Activated T-cell treated with anti-CD3 and anti-CD28 coated beads, Interleukin-2, amount 50 U/mL, for 72 hours (primary cell): ENCODE measurements at regions not wholly inside any gene's neighbourhood (a gene's known extent, or its start where the extent isn't known, plus 50 kb on each side); places are given as distances from the start of the nearest gene placed in this dataset.
"Not testable (repeated sequence)": the region's sequence is repeated elsewhere in the genome, so short reads cannot be mapped to it uniquely, and the experiment has no call there.

Experiments used
- ATAC-seq, 2 donors: fragments of 150-1000 bp; cut with Tn5 transposase; replicated peaks in 1 of 2; 2 replicates each; pipeline ENCODE4 v1.10.0; 2021; ENCODE audit warnings: moderate library complexity in 2 of 2, mild to moderate bottlenecking in 1 of 2
- DNase-seq, 2 donors: peaks; one replicate each; pipeline ENCODE4 v3.0.0; 2021 to 2022; ENCODE audit warnings: mixed read lengths in 1 of 2
- H3K27ac Mint-ChIP-seq: one replicate; pipeline ENCODE4 v1.8.0; 2022; ENCODE audit warnings: mild to moderate bottlenecking, moderate library complexity, mixed read lengths
- H3K27me3 Mint-ChIP-seq: one replicate; pipeline ENCODE4 v1.8.0; 2022; ENCODE audit warnings: low read depth, mixed read lengths
- H3K36me3 Mint-ChIP-seq, 2 donors: one replicate each; pipeline ENCODE4 v1.8.0; 2022; ENCODE audit warnings: mixed read lengths in 2 of 2, mild to moderate bottlenecking in 1 of 2; ENCODE audit not compliant: insufficient read depth in 2 of 2
- H3K4me1 Mint-ChIP-seq: one replicate; pipeline ENCODE4 v1.8.0; 2022; ENCODE audit warnings: low read depth, mixed read lengths
- H3K4me3 Mint-ChIP-seq, 2 donors: one replicate each; pipeline ENCODE4 v1.8.0; 2022; ENCODE audit warnings: mild to moderate bottlenecking in 2 of 2, mixed read lengths in 2 of 2, moderate library complexity in 2 of 2
- H3K9me3 Mint-ChIP-seq, 2 donors: one replicate each; pipeline ENCODE4 v1.8.0; 2022; ENCODE audit warnings: mixed read lengths in 2 of 2

GRCh38 chr17:21578783-21579182 lies 113.5 kb upstream of the KCNJ18 start:
- not testable (repeated sequence) for H3K4me1 Mint-ChIP-seq, H3K27me3 Mint-ChIP-seq, H3K27ac Mint-ChIP-seq, H3K4me3 Mint-ChIP-seq, H3K36me3 Mint-ChIP-seq, DNase-seq, H3K9me3 Mint-ChIP-seq, ATAC-seq

- H3K9me3 Mint-ChIP-seq: no peaks in the 10 kb centered on the region
These were observed 99.5 kb upstream of the KCNJ18 start for GRCh38 chr17:21592774-21593173.

GRCh38 chr17:21593452-21594105 lies 98.7 kb upstream of the KCNJ18 start:
- peaks cover 22% of the 10 kb centered on the region for H3K27me3 Mint-ChIP-seq
- H3K9me3 Mint-ChIP-seq, H3K4me3 Mint-ChIP-seq, DNase-seq, H3K27ac Mint-ChIP-seq, ATAC-seq, H3K36me3 Mint-ChIP-seq, H3K4me1 Mint-ChIP-seq: not testable (repeated sequence)

More at GRCh38 chr17:21592774-21593173, 99.5 kb upstream of the KCNJ18 start:
- peaks cover 23% of the 10 kb centered on the region for H3K27me3 Mint-ChIP-seq
- ATAC-seq (no peak), DNase-seq (no peak)
- H3K27ac Mint-ChIP-seq: no peak overlapping the region
- H3K4me1 Mint-ChIP-seq: no peaks in the 10 kb centered on the region
- no peak overlapping the region for H3K4me3 Mint-ChIP-seq
- no peaks in the 10 kb centered on the region for H3K36me3 Mint-ChIP-seq

- Mint-ChIP-seq H3K4me1 (no peaks in the 10 kb centered on the region), H3K9me3 (no peaks in the 10 kb centered on the region), H3K4me3 (no peak overlapping the region), H3K36me3 (no peaks in the 10 kb centered on the region), H3K27ac (no peak overlapping the region), H3K27me3 (peaks cover 22% of the 10 kb centered on the region)
- ATAC-seq (no peak), DNase-seq (no peak)
These were observed 97.2 kb upstream of the KCNJ18 start for GRCh38 chr17:21595086-21595485.

GRCh38 chr17:21602176-21602575 lies 90.1 kb upstream of the KCNJ18 start:
- H3K4me3 Mint-ChIP-seq: no peak overlapping the region
- no peak for ATAC-seq

GRCh38 chr17:21603292-21603691 lies 89.0 kb upstream of the KCNJ18 start:
- H3K36me3 Mint-ChIP-seq, ATAC-seq, H3K27ac Mint-ChIP-seq: not testable (repeated sequence)

More at GRCh38 chr17:21602176-21602575, 90.1 kb upstream of the KCNJ18 start:
- no peak for DNase-seq
- no peaks in the 10 kb centered on the region for H3K9me3 Mint-ChIP-seq
- H3K4me1 Mint-ChIP-seq: no peaks in the 10 kb centered on the region
- peaks cover 19% of the 10 kb centered on the region for H3K27me3 Mint-ChIP-seq
- H3K36me3 Mint-ChIP-seq: no peaks in the 10 kb centered on the region
- no peak overlapping the region for H3K27ac Mint-ChIP-seq

GRCh38 chr17:21611443-21611842 lies 80.9 kb upstream of the KCNJ18 start:
- H3K9me3 Mint-ChIP-seq, H3K36me3 Mint-ChIP-seq, H3K4me3 Mint-ChIP-seq, H3K27me3 Mint-ChIP-seq, DNase-seq, H3K27ac Mint-ChIP-seq, H3K4me1 Mint-ChIP-seq, ATAC-seq: not testable (repeated sequence)

More at GRCh38 chr17:21603292-21603691, 89.0 kb upstream of the KCNJ18 start:
- not testable (repeated sequence) for H3K9me3 Mint-ChIP-seq, DNase-seq, H3K4me1 Mint-ChIP-seq, H3K4me3 Mint-ChIP-seq
- peaks cover 19% of the 10 kb centered on the region for H3K27me3 Mint-ChIP-seq

- H3K9me3 Mint-ChIP-seq, H3K4me1 Mint-ChIP-seq, H3K27me3 Mint-ChIP-seq, H3K27ac Mint-ChIP-seq, DNase-seq, H3K4me3 Mint-ChIP-seq, H3K36me3 Mint-ChIP-seq, ATAC-seq: not testable (repeated sequence)
These were observed 79.9 kb upstream of the KCNJ18 start for GRCh38 chr17:21612123-21613070.

- no peak for DNase-seq
- no peak for ATAC-seq
- Mint-ChIP-seq H3K27me3 (peaks cover 5% of the 10 kb centered on the region), H3K27ac (no peak overlapping the region), H3K4me1 (no peaks in the 10 kb centered on the region), H3K4me3 (no peak overlapping the region), H3K9me3 (no peaks in the 10 kb centered on the region), H3K36me3 (no peaks in the 10 kb centered on the region)
These were observed 79.3 kb upstream of the KCNJ18 start for GRCh38 chr17:21613071-21613429.

GRCh38 chr17:21626987-21627386 lies 65.3 kb upstream of the KCNJ18 start:
- H3K4me1 Mint-ChIP-seq: not testable (repeated sequence)

More at GRCh38 chr17:21626987-21627386, 65.3 kb upstream of the KCNJ18 start:
- H3K9me3 Mint-ChIP-seq, DNase-seq, H3K36me3 Mint-ChIP-seq, H3K27me3 Mint-ChIP-seq, ATAC-seq, H3K4me3 Mint-ChIP-seq, H3K27ac Mint-ChIP-seq: not testable (repeated sequence)
